VCaP (cell line): ENCODE measurements at regions not wholly inside any gene's neighbourhood (a gene's known extent, or its start where the extent isn't known, plus 50 kb on each side); places are given as distances from the start of the nearest gene placed in this dataset.

Experiments
- H3K27ac ChIP-seq: fragments of 450-650 bp; 2 replicates; pipeline ENCODE4 v1.5.1; 2017
- CTCF ChIP-seq: fragments of 450-650 bp; conservative IDR thresholded peaks from 2 replicates; pipeline ENCODE4 v1.5.1; 2017; ENCODE audit warnings: mild to moderate bottlenecking, moderate library complexity

GRCh38 chr5:8185852-8186251 lies 316.9 kb downstream of the MTRR start:
- no peak for TF ChIP-seq CTCF
- H3K27ac ChIP-seq, result no peak overlapping the region

- TF ChIP-seq CTCF, result no peak
- peak overlapping the region; percentile 27; the same call in 1 of the 2 replicates for H3K27ac ChIP-seq
Measured at GRCh38 chr5:8188874-8189565, 320.1 kb downstream of the MTRR start.

GRCh38 chr5:8192840-8193239 lies 323.9 kb downstream of the MTRR start:
- no peak for TF ChIP-seq CTCF
- no peak overlapping the region for H3K27ac ChIP-seq

- TF ChIP-seq CTCF, result no peak
- no peak overlapping the region for H3K27ac ChIP-seq
Measured at GRCh38 chr5:8196061-8196460, 327.1 kb downstream of the MTRR start.

GRCh38 chr5:8208307-8208706 lies 339.4 kb downstream of the MTRR start:
- TF ChIP-seq CTCF, result no peak
- H3K27ac ChIP-seq, result no peak overlapping the region

- TF ChIP-seq CTCF, result no peak
Measured at GRCh38 chr5:8209500-8209899, 340.6 kb downstream of the MTRR start.

GRCh38 chr5:8213701-8214240 lies 344.8 kb downstream of the MTRR start:
- no peak overlapping the region for H3K27ac ChIP-seq
- no peak for TF ChIP-seq CTCF

More at GRCh38 chr5:8209500-8209899, 340.6 kb downstream of the MTRR start:
- no peak overlapping the region for H3K27ac ChIP-seq
